SK-N-SH (cell line): ENCODE measurements at regions not wholly inside any gene's neighbourhood (a gene's known extent, or its start where the extent isn't known, plus 50 kb on each side); places are given as distances from the start of the nearest gene placed in this dataset.

Experiments used
- CTCF ChIA-PET: fragments of 300-600, 350-600 bp; formaldehyde crosslinking; extraction: SDS; loops from one replicate; lab custom pipeline; 2021; lab: Yijun Ruan, JAX
- POLR2A ChIA-PET: fragments of 350-600 bp; sonication (Branson Sonifier 250); formaldehyde crosslinking; extraction: SDS; loops from one replicate; lab custom pipeline; 2020; ENCODE audit warnings: antibody characterized with exemption, inconsistent platforms; lab: Yijun Ruan, JAX
- DNase-seq: peaks from one replicate; pipeline ENCODE4 v3.0.0; 2012
- H2AFZ ChIP-seq: fragments of 200-600 bp; sonication (generic); 2 replicates; pipeline ENCODE4 v1.8.1; 2016; ENCODE audit warnings: antibody characterized with exemption, mild to moderate bottlenecking, low read depth
- H3F3A ChIP-seq: fragments of 200-600 bp; sonication (generic); replicated peaks from 2 replicates; pipeline ENCODE3; 2016; ENCODE audit warnings: antibody characterized with exemption, mild to moderate bottlenecking; ENCODE audit not compliant: insufficient read depth
- H3K27ac ChIP-seq, 2 experiments: fragments of 200-500 bp in 1 of 2; fragments of 200-600 bp in 1 of 2; sonication (Bioruptor generic) in 1 of 2; sonication (generic), shearing (Covaris generic) in 1 of 2; 2 replicates each; pipeline versions ENCODE4 v1.5.1 to v1.6.1; 2014 to 2016; ENCODE audit warnings: low read depth in 2 of 2, inconsistent platforms in 1 of 2, low read length in 1 of 2, mild to moderate bottlenecking in 1 of 2, mixed read lengths in 1 of 2
- H3K27me3 ChIP-seq: fragments of 200-600 bp; sonication (generic), shearing (Covaris generic); 2 replicates; pipeline ENCODE4 v1.6.1; 2016; ENCODE audit warnings: mixed run types; ENCODE audit not compliant: insufficient read depth
- H3K36me3 ChIP-seq, 2 experiments: fragments of 200-500 bp in 1 of 2; fragments of 200-600 bp in 1 of 2; sonication (Bioruptor generic) in 1 of 2; sonication (generic) in 1 of 2; replicated peaks in 1 of 2; 2 replicates each; pipeline versions ENCODE3 to v1.5.1; 2014 to 2016; ENCODE audit warnings: low read length in 1 of 2, mild to moderate bottlenecking in 1 of 2; ENCODE audit not compliant: insufficient read depth in 2 of 2, control insufficient read depth in 1 of 2
- H3K4me1 ChIP-seq, 2 experiments: fragments of 200-500 bp in 1 of 2; fragments of 200-600 bp in 1 of 2; sonication (Bioruptor generic) in 1 of 2; sonication (generic), shearing (Covaris generic) in 1 of 2; 2 replicates each; pipeline versions ENCODE4 v1.5.1 to v1.6.1; 2014 to 2016; ENCODE audit warnings: low read depth in 1 of 2, low read length in 1 of 2, mixed run types in 1 of 2; ENCODE audit not compliant: insufficient read depth in 2 of 2, control insufficient read depth in 1 of 2
- H3K4me2 ChIP-seq: fragments of 200-600 bp; sonication (generic), shearing (Covaris generic); 2 replicates; pipeline ENCODE4 v1.6.1; 2017; ENCODE audit warnings: mixed run types
- H3K4me3 ChIP-seq, 2 experiments: fragments of 200-500 bp in 1 of 2; fragments of 200-600 bp in 1 of 2; sonication (Bioruptor generic) in 1 of 2; sonication (generic), shearing (Covaris generic) in 1 of 2; 2 replicates each; pipeline versions ENCODE4 v1.5.1 to v1.8.1; 2014 to 2016; ENCODE audit warnings: low read depth in 2 of 2, inconsistent platforms in 1 of 2, low read length in 1 of 2, mild to moderate bottlenecking in 1 of 2, mixed read lengths in 1 of 2, moderate library complexity in 1 of 2
- H3K79me2 ChIP-seq: fragments of 200-600 bp; sonication (generic); 2 replicates; pipeline ENCODE4 v1.8.1; 2017; ENCODE audit warnings: mild to moderate bottlenecking; ENCODE audit not compliant: insufficient read depth
- H3K9ac ChIP-seq: fragments of 200-600 bp; sonication (generic); 2 replicates; pipeline ENCODE4 v1.6.1; 2017; ENCODE audit warnings: mixed run types
- H3K9me2 ChIP-seq: fragments of 200-600 bp; sonication (generic); 2 replicates; pipeline ENCODE4 v1.6.1; 2017; ENCODE audit warnings: mixed run types
- H3K9me3 ChIP-seq: fragments of 200-600 bp; sonication (generic); 2 replicates; pipeline ENCODE4 v1.6.1; 2017; ENCODE audit warnings: mixed run types, mild to moderate bottlenecking, moderate library complexity
- H4K20me1 ChIP-seq: fragments of 200-600 bp; sonication (generic); 2 replicates; pipeline ENCODE4 v1.6.1; 2017; ENCODE audit warnings: mild to moderate bottlenecking, mixed run types; ENCODE audit not compliant: insufficient read depth
- CHD2 ChIP-seq: fragments of 150-350 bp; IDR thresholded peaks from 2 replicates; pipeline ENCODE4 v1.6.1; 2018; ENCODE audit warnings: low read length; ENCODE audit not compliant: partially characterized antibody
- ELF1 ChIP-seq: IDR thresholded peaks from 2 replicates; pipeline ENCODE4 v1.4.0; 2012
- EZH2phosphoT487 ChIP-seq: fragments of 200-600 bp; sonication (generic); IDR thresholded peaks from 2 replicates; pipeline ENCODE4 v1.6.1; 2017; ENCODE audit warnings: low read depth, mixed run types, mild to moderate bottlenecking, antibody characterized with exemption, moderate library complexity, borderline replicate concordance
- FOXM1 ChIP-seq: IDR thresholded peaks from 2 replicates; pipeline ENCODE4 v1.4.0; 2012; ENCODE audit warnings: low read depth, mild to moderate bottlenecking
- MXI1 ChIP-seq: IDR thresholded peaks from 2 replicates; pipeline ENCODE4 v1.6.1; 2012; ENCODE audit warnings: mild to moderate bottlenecking, low read depth, low read length, improper control_type of control experiment
- NRF1 ChIP-seq: IDR thresholded peaks from 2 replicates; pipeline ENCODE4 v1.6.1; 2012; ENCODE audit warnings: low read depth, mild to moderate bottlenecking, low read length
- RAD21 ChIP-seq: IDR thresholded peaks from 2 replicates; pipeline ENCODE4 v1.6.1; 2012; ENCODE audit warnings: mild to moderate bottlenecking, low read length
- RFX5 ChIP-seq: IDR thresholded peaks from 2 replicates; pipeline ENCODE4 v1.6.1; 2012; ENCODE audit warnings: mild to moderate bottlenecking, improper control_type of control experiment, low read length
- TEAD4 ChIP-seq: IDR thresholded peaks from 2 replicates; pipeline ENCODE4 v1.4.0; 2012; ENCODE audit warnings: mild to moderate bottlenecking, borderline replicate concordance; ENCODE audit not compliant: insufficient read depth
- WGBS: methylation state at CpG from one replicate; pipeline ENCODE4 v1.1.6; 2017; ENCODE audit warnings: low lambda C conversion rate; 5-methylcytosine and 5-hydroxymethylcytosine counted together
- TF ChIP-seq, protein P1 (sequence below): IDR thresholded peaks from 2 replicates; pipeline ENCODE4 v1.4.0; 2012; ENCODE audit warnings: low read depth
- TF ChIP-seq, protein P2 (sequence below): IDR thresholded peaks from 2 replicates; pipeline ENCODE4 v1.4.0; 2012; ENCODE audit warnings: low read depth, borderline replicate concordance
- TF ChIP-seq, protein P3 (sequence below): fragments of 150-350 bp; IDR thresholded peaks from 2 replicates; pipeline ENCODE4 v1.6.1; 2016; ENCODE audit warnings: mild to moderate bottlenecking, low read depth, low read length
- TF ChIP-seq, protein P4 (sequence below): fragments of 200-600 bp; sonication (generic); IDR thresholded peaks from 2 replicates; pipeline ENCODE4 v1.6.1; 2017; ENCODE audit warnings: antibody characterized with exemption, mild to moderate bottlenecking, moderate library complexity
- TF ChIP-seq, protein P5 (sequence below): fragments of 150-350 bp; IDR thresholded peaks from 2 replicates; pipeline ENCODE4 v1.6.1; 2017; ENCODE audit warnings: antibody characterized with exemption, low read length, low read depth, borderline replicate concordance
- TF ChIP-seq, protein P6 (sequence below): IDR thresholded peaks from 2 replicates; pipeline ENCODE4 v1.6.1; 2012; ENCODE audit warnings: mild to moderate bottlenecking, low read depth, low read length, moderate library complexity

DNA sequence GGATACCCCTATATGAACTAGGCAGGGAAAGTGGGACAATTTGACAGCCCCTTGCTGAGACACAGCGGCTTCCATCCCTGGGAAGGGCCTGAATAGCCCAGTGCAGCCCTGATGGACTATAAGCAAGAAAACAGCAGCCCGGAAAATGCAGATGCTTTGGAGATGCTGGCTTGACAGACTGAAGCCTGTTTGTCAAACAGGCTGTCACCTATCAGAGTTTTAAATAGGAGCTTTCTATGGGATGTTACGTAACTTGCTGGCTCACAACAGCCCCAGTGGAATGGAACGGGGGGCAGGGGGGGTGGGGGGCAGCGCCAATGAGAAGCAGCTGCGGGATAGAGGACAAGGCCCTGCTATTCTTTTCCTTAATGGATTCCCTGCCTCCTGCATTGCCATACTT, 91.9 kb upstream of the NTM start:
- Histone ChIP-seq H3K4me3 (no peak overlapping the region), H3F3A (no peaks in the 10 kb centered on the region), H3K27me3 (no peaks in the 10 kb centered on the region), H3K79me2 (no peaks in the 10 kb centered on the region), H3K36me3 (no peaks in the 10 kb centered on the region), H3K9ac (no peak overlapping the region), H3K4me1 (no peaks in the 10 kb centered on the region), H3K4me2 (no peak overlapping the region), H2AFZ (no peak overlapping the region), H3K27ac (no peak overlapping the region), H3K9me2 (no peaks in the 10 kb centered on the region), H3K9me3 (no peaks in the 10 kb centered on the region), H4K20me1 (no peaks in the 10 kb centered on the region)
- CTCF ChIA-PET = no interaction called here
- no peak for DNase-seq
- WGBS = 21% methylated on average over 3 of the region's 6 CpGs
- TF ChIP-seq NRF1 (no peak), CHD2 (no peak), TEAD4 (no peak)
- TF ChIP-seq, protein P1, sequence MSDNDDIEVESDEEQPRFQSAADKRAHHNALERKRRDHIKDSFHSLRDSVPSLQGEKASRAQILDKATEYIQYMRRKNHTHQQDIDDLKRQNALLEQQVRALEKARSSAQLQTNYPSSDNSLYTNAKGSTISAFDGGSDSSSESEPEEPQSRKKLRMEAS = no peak
- TF ChIP-seq, protein P2, sequence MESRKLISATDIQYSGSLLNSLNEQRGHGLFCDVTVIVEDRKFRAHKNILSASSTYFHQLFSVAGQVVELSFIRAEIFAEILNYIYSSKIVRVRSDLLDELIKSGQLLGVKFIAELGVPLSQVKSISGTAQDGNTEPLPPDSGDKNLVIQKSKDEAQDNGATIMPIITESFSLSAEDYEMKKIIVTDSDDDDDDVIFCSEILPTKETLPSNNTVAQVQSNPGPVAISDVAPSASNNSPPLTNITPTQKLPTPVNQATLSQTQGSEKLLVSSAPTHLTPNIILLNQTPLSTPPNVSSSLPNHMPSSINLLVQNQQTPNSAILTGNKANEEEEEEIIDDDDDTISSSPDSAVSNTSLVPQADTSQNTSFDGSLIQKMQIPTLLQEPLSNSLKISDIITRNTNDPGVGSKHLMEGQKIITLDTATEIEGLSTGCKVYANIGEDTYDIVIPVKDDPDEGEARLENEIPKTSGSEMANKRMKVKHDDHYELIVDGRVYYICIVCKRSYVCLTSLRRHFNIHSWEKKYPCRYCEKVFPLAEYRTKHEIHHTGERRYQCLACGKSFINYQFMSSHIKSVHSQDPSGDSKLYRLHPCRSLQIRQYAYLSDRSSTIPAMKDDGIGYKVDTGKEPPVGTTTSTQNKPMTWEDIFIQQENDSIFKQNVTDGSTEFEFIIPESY = no peak
- TF ChIP-seq, protein P3, sequence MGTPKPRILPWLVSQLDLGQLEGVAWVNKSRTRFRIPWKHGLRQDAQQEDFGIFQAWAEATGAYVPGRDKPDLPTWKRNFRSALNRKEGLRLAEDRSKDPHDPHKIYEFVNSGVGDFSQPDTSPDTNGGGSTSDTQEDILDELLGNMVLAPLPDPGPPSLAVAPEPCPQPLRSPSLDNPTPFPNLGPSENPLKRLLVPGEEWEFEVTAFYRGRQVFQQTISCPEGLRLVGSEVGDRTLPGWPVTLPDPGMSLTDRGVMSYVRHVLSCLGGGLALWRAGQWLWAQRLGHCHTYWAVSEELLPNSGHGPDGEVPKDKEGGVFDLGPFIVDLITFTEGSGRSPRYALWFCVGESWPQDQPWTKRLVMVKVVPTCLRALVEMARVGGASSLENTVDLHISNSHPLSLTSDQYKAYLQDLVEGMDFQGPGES = no peak
- TF ChIP-seq, protein P4, sequence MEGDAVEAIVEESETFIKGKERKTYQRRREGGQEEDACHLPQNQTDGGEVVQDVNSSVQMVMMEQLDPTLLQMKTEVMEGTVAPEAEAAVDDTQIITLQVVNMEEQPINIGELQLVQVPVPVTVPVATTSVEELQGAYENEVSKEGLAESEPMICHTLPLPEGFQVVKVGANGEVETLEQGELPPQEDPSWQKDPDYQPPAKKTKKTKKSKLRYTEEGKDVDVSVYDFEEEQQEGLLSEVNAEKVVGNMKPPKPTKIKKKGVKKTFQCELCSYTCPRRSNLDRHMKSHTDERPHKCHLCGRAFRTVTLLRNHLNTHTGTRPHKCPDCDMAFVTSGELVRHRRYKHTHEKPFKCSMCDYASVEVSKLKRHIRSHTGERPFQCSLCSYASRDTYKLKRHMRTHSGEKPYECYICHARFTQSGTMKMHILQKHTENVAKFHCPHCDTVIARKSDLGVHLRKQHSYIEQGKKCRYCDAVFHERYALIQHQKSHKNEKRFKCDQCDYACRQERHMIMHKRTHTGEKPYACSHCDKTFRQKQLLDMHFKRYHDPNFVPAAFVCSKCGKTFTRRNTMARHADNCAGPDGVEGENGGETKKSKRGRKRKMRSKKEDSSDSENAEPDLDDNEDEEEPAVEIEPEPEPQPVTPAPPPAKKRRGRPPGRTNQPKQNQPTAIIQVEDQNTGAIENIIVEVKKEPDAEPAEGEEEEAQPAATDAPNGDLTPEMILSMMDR = no peak
- POLR2A ChIA-PET = no interaction called here

DNA sequence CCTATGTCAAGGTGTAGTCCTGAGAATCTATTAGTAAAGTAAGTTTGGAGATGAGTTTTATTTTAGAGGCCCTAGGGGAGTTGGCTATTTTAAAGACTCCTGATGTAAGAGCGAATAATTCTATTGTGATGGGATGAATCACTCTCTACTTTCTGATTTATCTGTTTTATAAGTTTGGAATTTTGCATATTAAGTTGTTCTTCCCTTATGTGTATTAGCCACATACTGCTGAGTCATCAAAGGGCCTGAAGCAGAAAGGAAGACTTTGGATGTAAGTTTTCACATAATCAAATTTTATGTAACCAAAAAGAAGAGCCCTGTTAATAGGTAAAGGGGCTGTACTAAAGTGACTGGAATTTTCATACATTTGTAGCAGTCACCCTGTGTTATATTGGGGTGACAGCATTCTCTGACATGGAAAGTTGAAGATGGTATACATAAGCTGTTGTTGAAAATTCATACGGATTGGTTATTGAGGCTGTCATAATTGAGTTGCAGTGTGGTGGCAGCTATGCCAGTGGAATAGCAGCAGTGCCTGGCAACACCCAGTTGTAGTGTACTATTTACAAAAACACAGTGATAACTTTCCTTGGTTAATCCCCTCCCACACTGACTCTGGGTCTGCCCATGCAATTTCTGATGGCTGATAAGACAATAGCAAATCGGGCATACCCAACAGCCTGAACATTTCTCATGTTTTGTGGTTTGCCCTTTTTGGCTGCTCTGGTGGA, 90.6 kb upstream of the NTM start:
- Histone ChIP-seq H2AFZ (no peak overlapping the region), H3K36me3 (no peaks in the 10 kb centered on the region), H3K27ac (no peak overlapping the region), H4K20me1 (no peaks in the 10 kb centered on the region), H3K4me2 (no peak overlapping the region), H3K4me3 (no peak overlapping the region), H3K27me3 (no peaks in the 10 kb centered on the region), H3K79me2 (no peaks in the 10 kb centered on the region), H3K9ac (no peak overlapping the region), H3K9me3 (no peaks in the 10 kb centered on the region), H3K9me2 (no peaks in the 10 kb centered on the region), H3F3A (no peaks in the 10 kb centered on the region), H3K4me1 (no peaks in the 10 kb centered on the region)
- 30% methylated on average over 3 of the region's 3 CpGs for WGBS
- ChIA-PET POLR2A (no interaction called here), CTCF (no interaction called here)
- DNase-seq = no peak
- TF ChIP-seq, protein P5, sequence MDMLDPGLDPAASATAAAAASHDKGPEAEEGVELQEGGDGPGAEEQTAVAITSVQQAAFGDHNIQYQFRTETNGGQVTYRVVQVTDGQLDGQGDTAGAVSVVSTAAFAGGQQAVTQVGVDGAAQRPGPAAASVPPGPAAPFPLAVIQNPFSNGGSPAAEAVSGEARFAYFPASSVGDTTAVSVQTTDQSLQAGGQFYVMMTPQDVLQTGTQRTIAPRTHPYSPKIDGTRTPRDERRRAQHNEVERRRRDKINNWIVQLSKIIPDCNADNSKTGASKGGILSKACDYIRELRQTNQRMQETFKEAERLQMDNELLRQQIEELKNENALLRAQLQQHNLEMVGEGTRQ = no peak
- TF ChIP-seq RAD21 (no peak), FOXM1 (no peak), RFX5 (no peak), ELF1 (no peak), EZH2phosphoT487 (no peak), MXI1 (no peak)
- TF ChIP-seq, protein P1 = no peak
- TF ChIP-seq, protein P6, sequence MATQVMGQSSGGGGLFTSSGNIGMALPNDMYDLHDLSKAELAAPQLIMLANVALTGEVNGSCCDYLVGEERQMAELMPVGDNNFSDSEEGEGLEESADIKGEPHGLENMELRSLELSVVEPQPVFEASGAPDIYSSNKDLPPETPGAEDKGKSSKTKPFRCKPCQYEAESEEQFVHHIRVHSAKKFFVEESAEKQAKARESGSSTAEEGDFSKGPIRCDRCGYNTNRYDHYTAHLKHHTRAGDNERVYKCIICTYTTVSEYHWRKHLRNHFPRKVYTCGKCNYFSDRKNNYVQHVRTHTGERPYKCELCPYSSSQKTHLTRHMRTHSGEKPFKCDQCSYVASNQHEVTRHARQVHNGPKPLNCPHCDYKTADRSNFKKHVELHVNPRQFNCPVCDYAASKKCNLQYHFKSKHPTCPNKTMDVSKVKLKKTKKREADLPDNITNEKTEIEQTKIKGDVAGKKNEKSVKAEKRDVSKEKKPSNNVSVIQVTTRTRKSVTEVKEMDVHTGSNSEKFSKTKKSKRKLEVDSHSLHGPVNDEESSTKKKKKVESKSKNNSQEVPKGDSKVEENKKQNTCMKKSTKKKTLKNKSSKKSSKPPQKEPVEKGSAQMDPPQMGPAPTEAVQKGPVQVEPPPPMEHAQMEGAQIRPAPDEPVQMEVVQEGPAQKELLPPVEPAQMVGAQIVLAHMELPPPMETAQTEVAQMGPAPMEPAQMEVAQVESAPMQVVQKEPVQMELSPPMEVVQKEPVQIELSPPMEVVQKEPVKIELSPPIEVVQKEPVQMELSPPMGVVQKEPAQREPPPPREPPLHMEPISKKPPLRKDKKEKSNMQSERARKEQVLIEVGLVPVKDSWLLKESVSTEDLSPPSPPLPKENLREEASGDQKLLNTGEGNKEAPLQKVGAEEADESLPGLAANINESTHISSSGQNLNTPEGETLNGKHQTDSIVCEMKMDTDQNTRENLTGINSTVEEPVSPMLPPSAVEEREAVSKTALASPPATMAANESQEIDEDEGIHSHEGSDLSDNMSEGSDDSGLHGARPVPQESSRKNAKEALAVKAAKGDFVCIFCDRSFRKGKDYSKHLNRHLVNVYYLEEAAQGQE = no peak
